ENCODE measurements at regions not wholly inside any gene's neighbourhood (a gene's known extent, or its start where the extent isn't known, plus 50 kb on each side); places are given as distances from the start of the nearest gene placed in this dataset.

DNA sequence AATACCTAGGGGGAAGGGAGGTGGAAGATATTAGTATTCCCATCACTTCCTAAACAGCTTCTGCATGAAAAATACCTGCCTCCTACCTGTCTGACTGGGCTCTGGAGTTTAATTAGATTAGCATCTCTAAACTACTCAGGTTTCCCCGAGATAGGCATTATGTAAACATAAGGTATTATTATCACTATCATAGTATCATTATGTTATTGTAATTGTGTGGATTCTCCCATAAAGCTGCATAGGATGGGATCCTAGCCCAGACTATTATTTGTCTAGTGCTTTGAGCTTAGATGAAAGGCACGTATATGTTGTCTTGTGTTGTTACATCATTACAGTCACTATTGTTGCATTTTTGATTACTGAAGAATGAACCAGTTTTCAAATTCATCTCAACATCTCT lies 115.2 kb upstream of the SOX21 start:
- Histone ChIP-seq H3K4me1 (ENCODE audit: control insufficient read depth in 1 of 2, insufficient read depth in 2 of 2, low read length in 2 of 2) (no peaks in the 10 kb centered on the region), H3K9ac (ENCODE audit: insufficient read depth, low read length, poor library complexity, severe bottlenecking) (no peak overlapping the region), H4K20me1 (ENCODE audit: insufficient read depth, low read length) (no peaks in the 10 kb centered on the region), H2AFZ (ENCODE audit: insufficient read depth, low read depth, low read length, poor library complexity, severe bottlenecking) (no peak overlapping the region), H3K4me2 (replicated peaks; ENCODE audit: extremely low read depth, low read length, poor library complexity, severe bottlenecking) (no peak overlapping the region), H3K79me2 (ENCODE audit: insufficient read depth, low read length) (no peaks in the 10 kb centered on the region), H3K4me3 (replicated peaks in 1 of 3; ENCODE audit: low read depth in 2 of 3, low read length in 3 of 3) (no peak overlapping the region), H3K36me3 (replicated peaks in 1 of 2; ENCODE audit: control insufficient read depth in 1 of 2, insufficient read depth in 2 of 2, low read length in 2 of 2) (no peaks in the 10 kb centered on the region), H3K27me3 (ENCODE audit: control insufficient read depth in 2 of 2, insufficient read depth in 2 of 2, low read length in 2 of 2) (no peaks in the 10 kb centered on the region), H3K27ac (ENCODE audit: low read depth in 1 of 2, low read length in 2 of 2) (no peak overlapping the region), H3K9me3 (replicated peaks in 1 of 2; ENCODE audit: control insufficient read depth in 1 of 2, insufficient read depth in 1 of 2, low read length in 2 of 2) (no peaks in the 10 kb centered on the region)
- Mint-ChIP-seq H3K4me1 (no peaks in the 10 kb centered on the region), H3K27ac (no peak overlapping the region), H3K36me3 (no peaks in the 10 kb centered on the region), H3K4me3 (no peak overlapping the region), H3K27me3 (ENCODE audit: low read depth in 3 of 3) (peaks cover 0 to 2% (median 2%) of the 10 kb centered on the region in 3 donors), H3K9me3 (peaks cover 0 to 2% (median 0%) of the 10 kb centered on the region in 7 donors)
- intact Hi-C loops (cut with micrococcal nuclease) = no loop called here
- no CpG with 5 or more reads among the region's 2 CpGs for WGBS (ENCODE audit: insufficient coverage)
- DNase-seq = no peak
- TF ChIP-seq, protein P1, sequence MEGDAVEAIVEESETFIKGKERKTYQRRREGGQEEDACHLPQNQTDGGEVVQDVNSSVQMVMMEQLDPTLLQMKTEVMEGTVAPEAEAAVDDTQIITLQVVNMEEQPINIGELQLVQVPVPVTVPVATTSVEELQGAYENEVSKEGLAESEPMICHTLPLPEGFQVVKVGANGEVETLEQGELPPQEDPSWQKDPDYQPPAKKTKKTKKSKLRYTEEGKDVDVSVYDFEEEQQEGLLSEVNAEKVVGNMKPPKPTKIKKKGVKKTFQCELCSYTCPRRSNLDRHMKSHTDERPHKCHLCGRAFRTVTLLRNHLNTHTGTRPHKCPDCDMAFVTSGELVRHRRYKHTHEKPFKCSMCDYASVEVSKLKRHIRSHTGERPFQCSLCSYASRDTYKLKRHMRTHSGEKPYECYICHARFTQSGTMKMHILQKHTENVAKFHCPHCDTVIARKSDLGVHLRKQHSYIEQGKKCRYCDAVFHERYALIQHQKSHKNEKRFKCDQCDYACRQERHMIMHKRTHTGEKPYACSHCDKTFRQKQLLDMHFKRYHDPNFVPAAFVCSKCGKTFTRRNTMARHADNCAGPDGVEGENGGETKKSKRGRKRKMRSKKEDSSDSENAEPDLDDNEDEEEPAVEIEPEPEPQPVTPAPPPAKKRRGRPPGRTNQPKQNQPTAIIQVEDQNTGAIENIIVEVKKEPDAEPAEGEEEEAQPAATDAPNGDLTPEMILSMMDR (IDR thresholded peaks at IDR 0.05) = no peak

- no peak overlapping the region for H3K4me3 ChIP-seq (replicated peaks in 1 of 3; ENCODE audit: low read depth in 2 of 3, low read length in 3 of 3)
- intact Hi-C loops (cut with micrococcal nuclease) = no loop called here
- H3K36me3 ChIP-seq (replicated peaks in 1 of 2; ENCODE audit: control insufficient read depth in 1 of 2, insufficient read depth in 2 of 2, low read length in 2 of 2) = no peaks in the 10 kb centered on the region
- no peaks in the 10 kb centered on the region for H3K27me3 ChIP-seq (ENCODE audit: control insufficient read depth in 2 of 2, insufficient read depth in 2 of 2, low read length in 2 of 2)
- no peak overlapping the region for H3K27ac Mint-ChIP-seq
- H3K9me3 Mint-ChIP-seq = peaks cover 0 to 3% (median 0%) of the 10 kb centered on the region in 7 donors
- no peak for DNase-seq
- no peaks in the 10 kb centered on the region for H3K79me2 ChIP-seq (ENCODE audit: insufficient read depth, low read length)
- H4K20me1 ChIP-seq (ENCODE audit: insufficient read depth, low read length) = no peaks in the 10 kb centered on the region
- H3K9ac ChIP-seq (ENCODE audit: insufficient read depth, low read length, poor library complexity, severe bottlenecking) = no peak overlapping the region
- peaks cover 0 to 3% (median 0%) of the 10 kb centered on the region in 3 donors for H3K27me3 Mint-ChIP-seq (ENCODE audit: low read depth in 3 of 3)
- no peak overlapping the region for H3K27ac ChIP-seq (ENCODE audit: low read depth in 1 of 2, low read length in 2 of 2)
- H3K4me2 ChIP-seq (replicated peaks; ENCODE audit: extremely low read depth, low read length, poor library complexity, severe bottlenecking) = no peak overlapping the region
- no peaks in the 10 kb centered on the region for H3K4me1 Mint-ChIP-seq
- H3K36me3 Mint-ChIP-seq = no peaks in the 10 kb centered on the region
- H3K4me1 ChIP-seq (ENCODE audit: control insufficient read depth in 1 of 2, insufficient read depth in 2 of 2, low read length in 2 of 2) = no peaks in the 10 kb centered on the region
- WGBS (ENCODE audit: insufficient coverage) = 73% methylated on average over 2 of the region's 5 CpGs
- TF ChIP-seq, protein P1 (IDR thresholded peaks at IDR 0.05) = no peak
- no peak overlapping the region for H2AFZ ChIP-seq (ENCODE audit: insufficient read depth, low read depth, low read length, poor library complexity, severe bottlenecking)
- H3K9me3 ChIP-seq (replicated peaks in 1 of 2; ENCODE audit: control insufficient read depth in 1 of 2, insufficient read depth in 1 of 2, low read length in 2 of 2) = no peaks in the 10 kb centered on the region
- no peak overlapping the region for H3K4me3 Mint-ChIP-seq
Observed at GRCh38 chr13:94825507-94825906, 113.2 kb upstream of the SOX21 start.

All from CD14-positive monocyte (primary cell).